Panc1 (cell line): ENCODE measurements at regions not wholly inside any gene's neighbourhood (a gene's known extent, or its start where the extent isn't known, plus 50 kb on each side); places are given as distances from the start of the nearest gene placed in this dataset.

Experiments
- ATAC-seq: fragments of 200-7000 bp; cut with Tn5 transposase; 2 replicates; pipeline ENCODE4 v1.9.1; 2020; ENCODE audit warnings: mild to moderate bottlenecking, moderate library complexity
- BruUV-seq: library from RNA; stranded (reverse); fragments of 400-500 nt; replicated peaks from 2 replicates; lab custom pipeline; 2021; lab: Mats Ljungman, UMichigan
- CTCF ChIA-PET: fragments of 300-600 bp; sonication (Branson Sonifier 250); formaldehyde crosslinking; loops from one replicate; lab custom pipeline; 2022; ENCODE audit warnings: antibody characterized with exemption; lab: Charles Lee
- POLR2A ChIA-PET: fragments of 300-600 bp; sonication (Branson Sonifier 250); formaldehyde crosslinking; loops from one replicate; lab custom pipeline; 2022; ENCODE audit warnings: antibody characterized with exemption; lab: Charles Lee
- DNase-seq: peaks from one replicate; pipeline ENCODE4 v3.0.0-alpha.2; 2010; ENCODE audit warnings: low read depth, low spot score
- H3K27ac ChIP-seq: 2 replicates; pipeline ENCODE4 v1.5.1; 2011; ENCODE audit warnings: mild to moderate bottlenecking, low read length, inconsistent platforms
- H3K27me3 ChIP-seq: fragments of 200-500 bp; sonication (Bioruptor generic); 2 replicates; pipeline ENCODE4 v1.6.0; 2014; ENCODE audit warnings: low read length, inconsistent platforms; ENCODE audit not compliant: control insufficient read depth, insufficient read depth
- H3K36me3 ChIP-seq: fragments of 200-500 bp; sonication (Bioruptor generic); 2 replicates; pipeline ENCODE4 v1.5.1; 2014; ENCODE audit warnings: inconsistent platforms, mild to moderate bottlenecking, low read length, moderate library complexity; ENCODE audit not compliant: control insufficient read depth, insufficient read depth
- H3K4me1 ChIP-seq: 2 replicates; pipeline ENCODE4 v1.5.1; 2011; ENCODE audit warnings: inconsistent platforms, mild to moderate bottlenecking, low read length, moderate library complexity; ENCODE audit not compliant: control insufficient read depth, insufficient read depth
- H3K4me3 ChIP-seq, 2 experiments: 2 replicates each; pipeline ENCODE4 v1.5.1; 2011 to 2012; ENCODE audit warnings: low read depth in 2 of 2, low read length in 2 of 2, mild to moderate bottlenecking in 2 of 2, inconsistent platforms in 1 of 2, moderate library complexity in 1 of 2
- H3K9me3 ChIP-seq: fragments of 200-500 bp; sonication (Bioruptor generic); 2 replicates; pipeline ENCODE4 v1.5.1; 2014; ENCODE audit warnings: low read depth, mild to moderate bottlenecking, inconsistent platforms, low read length, moderate library complexity; ENCODE audit not compliant: control insufficient read depth, insufficient read depth
- CTCF ChIP-seq: fragments of 450-650 bp; IDR thresholded peaks from 2 replicates; pipeline ENCODE4 v1.5.1; 2017; ENCODE audit warnings: mild to moderate bottlenecking
- POLR2AphosphoS5 ChIP-seq: IDR thresholded peaks from 2 replicates; pipeline ENCODE4 v1.6.1; 2012; ENCODE audit warnings: mild to moderate bottlenecking, low read depth, low read length, moderate library complexity
- SIN3A ChIP-seq: IDR thresholded peaks from 2 replicates; pipeline ENCODE4 v1.6.1; 2012; ENCODE audit warnings: low read depth, mild to moderate bottlenecking, low read length, moderate library complexity, borderline replicate concordance; ENCODE audit not compliant: insufficient read depth
- TCF7L2 ChIP-seq: IDR thresholded peaks from 2 replicates; pipeline ENCODE4 v1.6.1; 2011; ENCODE audit warnings: mild to moderate bottlenecking, low read depth, low read length, inconsistent platforms
- in situ Hi-C: cut with HindIII; loops from 2 replicates; pipeline ENCODE4 v1.10.0; 2016; ENCODE audit warnings: low sequenced_read_pairs, low pct_unique_long_range_greater_than_20kb
- intact Hi-C: fragments of 100-400 bp; cut with micrococcal nuclease; formaldehyde crosslinking; loops from one replicate; pipeline ENCODE4 v1.10.0; 2022; ENCODE audit not compliant: unreplicated experiment
- TF ChIP-seq, protein P1 (sequence below), 2 experiments: IDR thresholded peaks; 2 replicates each; pipeline ENCODE4 v1.6.1; 2011 to 2012; ENCODE audit warnings: low read depth in 2 of 2, control low read depth in 1 of 2, low read length in 1 of 2, mild to moderate bottlenecking in 1 of 2, moderate library complexity in 1 of 2; ENCODE audit not compliant: insufficient read depth in 1 of 2

GRCh38 chr13:34750078-34750931, 191.8 kb upstream of the NBEA start:
- peak overlapping the region; percentile 16 to 32; a peak in 3 of 4 replicates for H3K4me3 ChIP-seq
- no peaks in the 10 kb centered on the region for H3K36me3 ChIP-seq
- intact Hi-C loops = no loop called here
- no peak for ATAC-seq
- POLR2A ChIA-PET = no interaction called here
- no peaks in the 10 kb centered on the region for H3K27me3 ChIP-seq
- no peaks in the 10 kb centered on the region for H3K9me3 ChIP-seq
- no peak for DNase-seq
- no peaks in the 10 kb centered on the region for H3K4me1 ChIP-seq
- in situ Hi-C loops = no loop called here
- BruUV-seq = no TSS peak
- H3K27ac ChIP-seq = no peak overlapping the region
- TF ChIP-seq TCF7L2 = no peak
- no peak for TF ChIP-seq SIN3A
- TF ChIP-seq, protein P1, sequence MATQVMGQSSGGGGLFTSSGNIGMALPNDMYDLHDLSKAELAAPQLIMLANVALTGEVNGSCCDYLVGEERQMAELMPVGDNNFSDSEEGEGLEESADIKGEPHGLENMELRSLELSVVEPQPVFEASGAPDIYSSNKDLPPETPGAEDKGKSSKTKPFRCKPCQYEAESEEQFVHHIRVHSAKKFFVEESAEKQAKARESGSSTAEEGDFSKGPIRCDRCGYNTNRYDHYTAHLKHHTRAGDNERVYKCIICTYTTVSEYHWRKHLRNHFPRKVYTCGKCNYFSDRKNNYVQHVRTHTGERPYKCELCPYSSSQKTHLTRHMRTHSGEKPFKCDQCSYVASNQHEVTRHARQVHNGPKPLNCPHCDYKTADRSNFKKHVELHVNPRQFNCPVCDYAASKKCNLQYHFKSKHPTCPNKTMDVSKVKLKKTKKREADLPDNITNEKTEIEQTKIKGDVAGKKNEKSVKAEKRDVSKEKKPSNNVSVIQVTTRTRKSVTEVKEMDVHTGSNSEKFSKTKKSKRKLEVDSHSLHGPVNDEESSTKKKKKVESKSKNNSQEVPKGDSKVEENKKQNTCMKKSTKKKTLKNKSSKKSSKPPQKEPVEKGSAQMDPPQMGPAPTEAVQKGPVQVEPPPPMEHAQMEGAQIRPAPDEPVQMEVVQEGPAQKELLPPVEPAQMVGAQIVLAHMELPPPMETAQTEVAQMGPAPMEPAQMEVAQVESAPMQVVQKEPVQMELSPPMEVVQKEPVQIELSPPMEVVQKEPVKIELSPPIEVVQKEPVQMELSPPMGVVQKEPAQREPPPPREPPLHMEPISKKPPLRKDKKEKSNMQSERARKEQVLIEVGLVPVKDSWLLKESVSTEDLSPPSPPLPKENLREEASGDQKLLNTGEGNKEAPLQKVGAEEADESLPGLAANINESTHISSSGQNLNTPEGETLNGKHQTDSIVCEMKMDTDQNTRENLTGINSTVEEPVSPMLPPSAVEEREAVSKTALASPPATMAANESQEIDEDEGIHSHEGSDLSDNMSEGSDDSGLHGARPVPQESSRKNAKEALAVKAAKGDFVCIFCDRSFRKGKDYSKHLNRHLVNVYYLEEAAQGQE (IDR thresholded peaks at IDR 0.05; ENCODE audit: insufficient read depth in 1 of 2, low read depth in 2 of 2, low read length in 1 of 2) = no peak
- no peak for TF ChIP-seq CTCF
- TF ChIP-seq POLR2AphosphoS5 = no peak
- CTCF ChIA-PET = no interaction called here

- H3K4me3 ChIP-seq = no peak overlapping the region
- no peak overlapping the region for H3K27ac ChIP-seq
- H3K4me1 ChIP-seq = no peaks in the 10 kb centered on the region
- H3K27me3 ChIP-seq = no peaks in the 10 kb centered on the region
- no peaks in the 10 kb centered on the region for H3K9me3 ChIP-seq
- BruUV-seq = no TSS peak
- intact Hi-C loops = no loop called here
- DNase-seq (no peak), ATAC-seq (no peak)
- ChIA-PET POLR2A (no interaction called here), CTCF (no interaction called here)
- no peaks in the 10 kb centered on the region for H3K36me3 ChIP-seq
- in situ Hi-C loops = no loop called here
- TF ChIP-seq CTCF (no peak), SIN3A (no peak), TCF7L2 (no peak), POLR2AphosphoS5 (no peak)
- TF ChIP-seq, protein P1 (IDR thresholded peaks at IDR 0.05; ENCODE audit: insufficient read depth in 1 of 2, low read depth in 2 of 2, low read length in 1 of 2) = no peak
Observed at GRCh38 chr13:34751044-34751443, 191.0 kb upstream of the NBEA start.
